Pancreas (tissue), 10 donors: ENCODE measurements at regions not wholly inside any gene's neighbourhood (a gene's known extent, or its start where the extent isn't known, plus 50 kb on each side); places are given as distances from the start of the nearest gene placed in this dataset.

Source experiments
- ATAC-seq, 4 donors: fragments of 200-7000 bp; cut with Tn5 transposase; one replicate each; pipeline versions ENCODE4 v1.8.0 to v1.9.1; 2020; ENCODE audit warnings: mild to moderate bottlenecking in 4 of 4, moderate library complexity in 4 of 4
- DNase-seq, 6 donors: peaks; one replicate each; pipeline ENCODE4 v3.0.0-alpha.2; 2020
- FAIRE-seq: peaks from 2 replicates; lab custom pipeline; 2012; peaks lifted over from hg19 to GRCh38; lab: Jason Lieb, UNC
- H3K27ac ChIP-seq, 4 donors: fragments of 200-600 bp; sonication (generic); 1 replicate in 3 of 4; 2 replicates in 1 of 4; pipeline versions ENCODE4 v1.5.0 to v1.8.0; 2020
- H3K27me3 ChIP-seq, 4 donors: fragments of 200-600 bp; one replicate each; pipeline ENCODE4 v1.8.0; 2021
- H3K36me3 ChIP-seq, 3 donors: fragments of 200-600 bp; sonication (generic) in 1 of 3; one replicate each; pipeline versions ENCODE4 v1.5.0 to v1.8.0; 2020 to 2021
- H3K4me1 ChIP-seq, 3 donors: fragments of 200-600 bp; one replicate each; pipeline ENCODE4 v1.8.0; 2021
- H3K4me3 ChIP-seq, 4 donors: fragments of 200-600 bp; sonication (generic) in 2 of 4; one replicate each; pipeline versions ENCODE4 v1.5.0 to v1.8.0; 2020 to 2021
- H3K9me3 ChIP-seq, 4 donors: fragments of 200-600 bp; one replicate each; pipeline ENCODE4 v1.8.0; 2021
- CTCF ChIP-seq, 4 donors: fragments of 200-600 bp; sonication (generic) in 3 of 4; IDR thresholded peaks; one replicate each; pipeline versions ENCODE4 v1.5.0 to v1.8.0; 2021; ENCODE audit warnings: antibody characterized with exemption in 4 of 4
- WGBS, 2 donors: extraction: QIAGEN DNeasy Blood & Tissue Kit; methylation state at CpG; one replicate each; pipeline ENCODE4 v1.1.7; 2013; 5-methylcytosine and 5-hydroxymethylcytosine counted together
- intact Hi-C, 3 donors: fragments of 100-400 bp; cut with DNase I; formaldehyde crosslinking; loops; one replicate each; pipeline versions ENCODE4 v1.11.1 to v1.14.2; 2022
- donor health status: healthy with polysubstance abuse.
- donor health status: DM: no; HTN: no; CAD: no; lungs with moderate emphysema.
- donor health status: DM: no; HTN: no; CAD: no.
- donor health status: control.
- donor health status: control.
- donor health status: Bipolar disorder and iron deficiency.
- donor health status: DM: yes; HTN: yes; CAD: no.
- donor health status: DM: no; HTN: no; CAD: no.
- donor health status: DM: no; HTN: no; CAD: no.
- donor health status: DM: yes; HTN: yes; CAD: no.

- FAIRE-seq, result no peak
- no peak for DNase-seq
Measured at GRCh38 chr4:96052827-96053226, 212.9 kb downstream of the PDHA2 start.

GRCh38 chr4:96056346-96056934, 216.5 kb downstream of the PDHA2 start:
- no peaks in the 10 kb centered on the region for H3K9me3 ChIP-seq
- TF ChIP-seq CTCF (IDR thresholded peaks at IDR 0.05), result no peak
- no peak for FAIRE-seq
- no peak overlapping the region for H3K4me3 ChIP-seq
- 84% methylated on average over 12 of the region's 12 CpGs for WGBS, 2 donors
- DNase-seq, result peak in 2 of 6 donors; percentile 9 to 22
- no peaks in the 10 kb centered on the region for H3K27me3 ChIP-seq
- intact Hi-C loops, result no loop called here
- no peak overlapping the region for H3K27ac ChIP-seq
- H3K4me1 ChIP-seq, result no peaks in the 10 kb centered on the region
- H3K36me3 ChIP-seq, result no peaks in the 10 kb centered on the region
- ATAC-seq, result no peak

More at GRCh38 chr4:96052827-96053226, 212.9 kb downstream of the PDHA2 start:
- H3K27me3 ChIP-seq, result no peaks in the 10 kb centered on the region
- no peak for ATAC-seq
- TF ChIP-seq CTCF (IDR thresholded peaks at IDR 0.05), result no peak
- intact Hi-C loops, result no loop called here
- 87 to 90% methylated on average over 1 of the region's 1 CpG for WGBS, 2 donors
- H3K27ac ChIP-seq, result no peak overlapping the region
- no peaks in the 10 kb centered on the region for H3K4me1 ChIP-seq
- no peak overlapping the region for H3K4me3 ChIP-seq
- no peaks in the 10 kb centered on the region for H3K9me3 ChIP-seq
- no peaks in the 10 kb centered on the region for H3K36me3 ChIP-seq

- H3K4me1 ChIP-seq, result no peaks in the 10 kb centered on the region
- no peak overlapping the region for H3K4me3 ChIP-seq
- H3K27ac ChIP-seq, result no peak overlapping the region
- DNase-seq (no peak), FAIRE-seq (no peak), ATAC-seq (no peak)
- H3K36me3 ChIP-seq, result no peaks in the 10 kb centered on the region
- 54 to 57% methylated on average over 2 of the region's 2 CpGs for WGBS, 2 donors
- intact Hi-C loops, result no loop called here
- no peak for TF ChIP-seq CTCF (IDR thresholded peaks at IDR 0.05)
- H3K9me3 ChIP-seq, result no peaks in the 10 kb centered on the region
- H3K27me3 ChIP-seq, result no peaks in the 10 kb centered on the region
Measured at GRCh38 chr4:96063639-96064038, 223.7 kb downstream of the PDHA2 start.

- no peaks in the 10 kb centered on the region for H3K9me3 ChIP-seq
- no peak for TF ChIP-seq CTCF (IDR thresholded peaks at IDR 0.05)
- H3K4me1 ChIP-seq, result no peaks in the 10 kb centered on the region
- H3K27ac ChIP-seq, result no peak overlapping the region
- no peaks in the 10 kb centered on the region for H3K27me3 ChIP-seq
- intact Hi-C loops, result no loop called here
- DNase-seq (no peak), FAIRE-seq (no peak), ATAC-seq (no peak)
- H3K36me3 ChIP-seq, result no peaks in the 10 kb centered on the region
- WGBS, 2 donors, result 85 to 98% methylated on average over 2 of the region's 2 CpGs
- no peak overlapping the region for H3K4me3 ChIP-seq
Measured at GRCh38 chr4:96073461-96073860, 233.6 kb downstream of the PDHA2 start.

- 9 to 11% methylated on average over 1 of the region's 1 CpG for WGBS, 2 donors
- Histone ChIP-seq H3K9me3 (no peaks in the 10 kb centered on the region), H3K27ac (peak overlapping the region in 2 of 4 donors; percentile 7 to 60), H3K27me3 (no peaks in the 10 kb centered on the region), H3K4me1 (peaks cover 7 to 23% (median 13%) of the 10 kb centered on the region in 3 donors), H3K4me3 (no peak overlapping the region), H3K36me3 (no peaks in the 10 kb centered on the region)
- no peak for TF ChIP-seq CTCF (IDR thresholded peaks at IDR 0.05)
- ATAC-seq (peak in 3 of 4 donors; percentile 20 to 57 (median 44)), FAIRE-seq (no peak), DNase-seq (no peak)
- intact Hi-C loops, result no loop called here
Measured at GRCh38 chr4:96092151-96092705, 252.3 kb downstream of the PDHA2 start.
